Endothelial cell of umbilical vein (primary cell): ENCODE measurements at regions not wholly inside any gene's neighbourhood (a gene's known extent, or its start where the extent isn't known, plus 50 kb on each side); places are given as distances from the start of the nearest gene placed in this dataset.

Source experiments
- BruUV-seq: library from RNA; stranded (reverse); fragments of 400-500 nt; replicated peaks from 2 replicates; lab custom pipeline; 2021; lab: Mats Ljungman, UMichigan
- CTCF ChIA-PET: fragments of 300-600, 350-600 bp; sonication (Branson Sonifier 250); formaldehyde crosslinking; loops from one replicate; lab custom pipeline; 2021; ENCODE audit warnings: antibody characterized with exemption, inconsistent platforms; lab: Charles Lee
- POLR2A ChIA-PET: fragments of 300-600, 350-600 bp; sonication (Branson Sonifier 250); formaldehyde crosslinking; loops from one replicate; lab custom pipeline; 2021; ENCODE audit warnings: antibody characterized with exemption, inconsistent platforms; lab: Charles Lee
- DNase-seq: peaks from one replicate; pipeline ENCODE4 v3.0.0-alpha.2; 2011; ENCODE audit warnings: low read depth, low spot score
- FAIRE-seq: peaks from 2 replicates; lab custom pipeline; 2011; peaks lifted over from hg19 to GRCh38; lab: Jason Lieb, UNC
- H2AFZ ChIP-seq: 2 replicates; pipeline ENCODE4 v1.6.0; 2012; ENCODE audit warnings: low read depth, low read length, control low read depth, inconsistent platforms
- H3K27ac ChIP-seq: 2 replicates; pipeline ENCODE4 v1.5.1; 2011; ENCODE audit warnings: low read depth, mild to moderate bottlenecking, control low read depth, low read length, moderate library complexity; ENCODE audit not compliant: insufficient read depth
- H3K27me3 ChIP-seq, 2 experiments: 2 replicates each; pipeline versions ENCODE4 v1.6.0 to v1.6.1; 2011; ENCODE audit warnings: low read length in 2 of 2, mixed read lengths in 1 of 2; ENCODE audit not compliant: control insufficient read depth in 2 of 2, insufficient read depth in 2 of 2
- H3K36me3 ChIP-seq, 2 experiments: 2 replicates in 1 of 2; 3 replicates in 1 of 2; pipeline ENCODE4 v1.5.1; 2011; ENCODE audit warnings: low read length in 2 of 2, mild to moderate bottlenecking in 1 of 2, moderate library complexity in 1 of 2; ENCODE audit not compliant: control insufficient read depth in 2 of 2, insufficient read depth in 2 of 2; ENCODE audit errors: extremely low read depth in 1 of 2
- H3K4me1 ChIP-seq: 3 replicates; pipeline ENCODE4 v1.5.1; 2011; ENCODE audit warnings: mild to moderate bottlenecking, low read length; ENCODE audit not compliant: control insufficient read depth, insufficient read depth; ENCODE audit errors: extremely low read depth
- H3K4me2 ChIP-seq: 2 replicates; pipeline ENCODE4 v1.6.1; 2011; ENCODE audit warnings: low read length, control low read depth, mixed read lengths; ENCODE audit not compliant: insufficient read depth
- H3K4me3 ChIP-seq, 3 experiments: fragments of 200-600 bp in 1 of 3; sonication (generic), shearing (Covaris generic) in 1 of 3; replicated peaks in 1 of 3; 2 replicates each; pipeline ENCODE4 v1.5.1; 2011 to 2016; ENCODE audit warnings: control low read depth in 3 of 3, low read length in 3 of 3, mild to moderate bottlenecking in 2 of 3, inconsistent platforms in 1 of 3, low read depth in 1 of 3, moderate library complexity in 1 of 3; ENCODE audit not compliant: insufficient read depth in 1 of 3
- H3K79me2 ChIP-seq: 2 replicates; pipeline ENCODE4 v1.6.0; 2012; ENCODE audit warnings: low read length, inconsistent platforms; ENCODE audit not compliant: control insufficient read depth, insufficient read depth
- H3K9ac ChIP-seq: replicated peaks from 2 replicates; pipeline ENCODE3; 2011; ENCODE audit warnings: low read length, control low read depth; ENCODE audit not compliant: insufficient read depth; ENCODE audit errors: extremely low read depth
- H3K9me1 ChIP-seq: replicated peaks from 3 replicates; pipeline ENCODE4 v1.6.0; 2011; ENCODE audit warnings: mild to moderate bottlenecking, low read length; ENCODE audit not compliant: control insufficient read depth, insufficient read depth; ENCODE audit errors: extremely low read depth
- H3K9me3 ChIP-seq: replicated peaks from 2 replicates; pipeline ENCODE4 v1.5.1; 2012; ENCODE audit warnings: low read length, inconsistent platforms; ENCODE audit not compliant: control insufficient read depth, insufficient read depth
- H4K20me1 ChIP-seq: replicated peaks from 2 replicates; pipeline ENCODE3; 2011; ENCODE audit warnings: mild to moderate bottlenecking, low read length; ENCODE audit not compliant: control insufficient read depth, insufficient read depth; ENCODE audit errors: extremely low read depth
- CTCF ChIP-seq, 2 donors: IDR thresholded peaks; 1 replicate in 1 of 2; 2 replicates in 1 of 2; pipeline ENCODE4 v1.5.1; 2011; ENCODE audit warnings: low read length in 2 of 2, mild to moderate bottlenecking in 2 of 2, moderate library complexity in 2 of 2, control low read depth in 1 of 2, inconsistent platforms in 1 of 2, low read depth in 1 of 2; ENCODE audit not compliant: insufficient read depth in 1 of 2; ENCODE audit errors: extremely low read depth in 1 of 2
- EZH2 ChIP-seq: IDR thresholded peaks from 2 replicates; pipeline ENCODE4 v1.6.1; 2012; ENCODE audit warnings: borderline replicate concordance, low read depth, mild to moderate bottlenecking, moderate library complexity, low read length, inconsistent platforms; ENCODE audit not compliant: severe bottlenecking
- FOS ChIP-seq: IDR thresholded peaks from 2 replicates; pipeline ENCODE4 v1.6.1; 2011; ENCODE audit warnings: mild to moderate bottlenecking, low read length, moderate library complexity, borderline replicate concordance; ENCODE audit not compliant: insufficient read depth
- GATA2 ChIP-seq: IDR thresholded peaks from 2 replicates; pipeline ENCODE4 v1.7.0; 2011; ENCODE audit warnings: low read depth, mild to moderate bottlenecking, moderate library complexity, mixed read lengths, low read length; ENCODE audit not compliant: insufficient read length, insufficient read depth
- JUN ChIP-seq: IDR thresholded peaks from 2 replicates; pipeline ENCODE4 v1.6.1; 2011; ENCODE audit warnings: borderline replicate concordance, low read depth; ENCODE audit not compliant: insufficient read length, insufficient read depth
- MAX ChIP-seq: IDR thresholded peaks from 2 replicates; pipeline ENCODE4 v1.6.1; 2011; ENCODE audit not compliant: insufficient read depth, insufficient read length
- MYC ChIP-seq: IDR thresholded peaks from one replicate; pipeline ENCODE4 v1.6.1; 2011; ENCODE audit warnings: mild to moderate bottlenecking, low read depth, low read length
- POLR2A ChIP-seq: IDR thresholded peaks from 2 replicates; pipeline ENCODE4 v1.6.1; 2012; ENCODE audit warnings: low read depth, mild to moderate bottlenecking, control low read depth, low read length
- POLR2AphosphoS5 ChIP-seq: IDR thresholded peaks from 2 replicates; pipeline ENCODE4 v1.6.1; 2012; ENCODE audit warnings: low read depth, mild to moderate bottlenecking, control low read depth, low read length, moderate library complexity; ENCODE audit not compliant: insufficient read depth
- dilution Hi-C: fragments of 300-500 bp; cut with MboI; formaldehyde crosslinking; loops from one replicate; pipeline ENCODE4 v1.15.0; 2019; ENCODE audit warnings: low sequenced_read_pairs; ENCODE audit not compliant: extremely low pct_ligation_motif_present
- intact Hi-C: fragments of 100-400 bp; cut with micrococcal nuclease; formaldehyde crosslinking; loops from one replicate; pipeline ENCODE4 v1.10.0; 2022

- no peaks in the 10 kb centered on the region for H3K9me1 ChIP-seq
- no peaks in the 10 kb centered on the region for H3K27me3 ChIP-seq
- FAIRE-seq (no peak), DNase-seq (no peak)
- H3K27ac ChIP-seq, result no peak overlapping the region
- ChIA-PET CTCF (no interaction called here), POLR2A (no interaction called here)
- H3K36me3 ChIP-seq, result no peaks in the 10 kb centered on the region
- dilution Hi-C loops (no loop called here), intact Hi-C loops (no loop called here)
- H4K20me1 ChIP-seq, result no peaks in the 10 kb centered on the region
- H3K4me2 ChIP-seq, result no peak overlapping the region
- no peak overlapping the region for H2AFZ ChIP-seq
- no peaks in the 10 kb centered on the region for H3K4me1 ChIP-seq
- no peaks in the 10 kb centered on the region for H3K9me3 ChIP-seq
- no peak for TF ChIP-seq JUN
- TF ChIP-seq FOS, result no peak
- TF ChIP-seq CTCF (IDR thresholded peaks at IDR 0.05; ENCODE audit: extremely low read depth in 1 of 2, insufficient read depth in 1 of 2, low read depth in 1 of 2, low read length in 2 of 2), result no peak
- no peak for TF ChIP-seq POLR2A
- no peak for TF ChIP-seq MAX
- TF ChIP-seq MYC, result no peak
- TF ChIP-seq POLR2AphosphoS5, result no peak
- TF ChIP-seq GATA2, result no peak
- no peak for TF ChIP-seq EZH2
- H3K79me2 ChIP-seq, result no peaks in the 10 kb centered on the region
- H3K4me3 ChIP-seq, result no peak overlapping the region
- no TSS peak for BruUV-seq
- no peak overlapping the region for H3K9ac ChIP-seq
Observed at GRCh38 chr1:91603409-91603808, 102.8 kb downstream of the CDC7 start.
